GM21619 (cell line): ENCODE measurements at regions not wholly inside any gene's neighbourhood (a gene's known extent, or its start where the extent isn't known, plus 50 kb on each side); places are given as distances from the start of the nearest gene placed in this dataset.

ENCODE experiments used
- ATAC-seq: cut with Tn5 transposase; IDR thresholded peaks from one replicate; pipeline ENCODE4 v1.9.1; 2021; ENCODE audit not compliant: unreplicated experiment

DNA sequence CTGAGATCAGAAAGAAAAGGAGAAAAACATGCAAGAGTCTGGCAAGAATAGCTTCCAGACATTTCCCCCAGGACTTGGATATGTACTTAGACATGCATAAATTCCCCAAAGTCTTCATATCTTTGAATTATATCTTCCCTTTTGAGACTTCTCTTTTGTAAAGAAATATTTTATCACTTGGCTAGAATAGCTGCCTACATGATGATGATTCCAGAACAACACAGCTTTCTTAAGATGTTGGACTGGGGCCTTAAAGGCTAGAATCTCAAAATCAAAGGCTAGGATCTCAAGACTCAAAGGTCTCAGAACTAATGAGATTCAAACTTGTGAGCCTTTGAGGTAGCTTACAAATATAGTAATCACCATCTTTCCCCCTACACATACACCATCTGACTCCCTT, 842.3 kb downstream of the BCL11A start:
- ATAC-seq, result no peak

DNA sequence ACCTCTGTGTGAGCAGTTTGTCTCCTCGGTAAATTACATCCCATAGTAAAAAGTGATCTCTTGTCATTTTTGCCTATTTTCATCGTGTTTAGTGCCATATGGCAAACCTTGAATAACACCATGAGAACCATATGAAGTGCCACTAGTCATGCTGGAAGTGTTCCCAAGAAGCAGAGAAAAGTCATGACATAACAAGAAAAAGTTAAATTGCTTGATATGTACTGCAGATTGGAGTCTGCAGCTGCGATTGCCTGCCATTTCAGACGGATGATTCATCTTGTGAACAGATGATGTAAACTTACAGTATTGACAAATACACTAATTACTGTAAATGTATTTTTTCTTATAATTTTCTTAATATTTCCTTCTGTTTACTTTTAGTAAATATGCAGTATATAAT, 846.7 kb downstream of the BCL11A start:
- no peak for ATAC-seq

DNA sequence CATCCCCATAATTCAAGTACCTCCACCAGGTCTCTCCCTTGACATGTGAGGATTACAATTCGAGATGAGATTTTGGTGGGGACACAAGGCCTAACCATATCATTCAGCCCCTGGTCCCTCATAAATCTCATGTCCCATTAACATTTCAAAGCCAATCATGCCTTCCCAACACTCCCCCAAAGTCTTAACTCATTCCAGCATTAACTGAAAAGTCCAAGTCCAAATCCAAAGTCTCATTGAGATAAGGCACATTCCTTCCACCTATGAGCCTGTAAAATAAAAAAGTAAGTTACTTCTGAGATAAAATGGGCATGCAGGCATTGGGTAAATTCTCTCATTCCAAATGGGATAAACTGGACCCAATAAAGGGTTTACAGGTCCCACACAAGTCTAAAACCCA, 849.7 kb downstream of the BCL11A start:
- no peak for ATAC-seq

DNA sequence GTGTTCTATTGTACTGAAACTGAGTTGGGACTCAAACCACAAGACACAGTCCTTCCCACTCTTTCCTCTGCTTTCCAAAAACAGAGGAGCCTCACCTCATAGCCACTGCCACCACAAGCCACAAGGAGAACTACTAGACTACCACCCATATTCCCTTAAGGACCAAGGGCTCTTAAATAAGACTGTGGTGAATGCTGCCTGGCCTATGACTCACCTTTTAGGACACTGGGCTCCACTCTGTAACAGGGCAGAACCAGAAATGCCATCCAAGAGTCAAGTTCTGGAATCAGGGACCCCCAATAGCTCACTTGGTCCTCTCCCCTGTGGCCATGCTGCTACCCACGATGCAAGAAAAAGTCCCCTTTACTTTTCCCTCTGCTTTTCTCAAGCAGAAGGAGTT, 851.4 kb downstream of the BCL11A start:
- no peak for ATAC-seq

DNA sequence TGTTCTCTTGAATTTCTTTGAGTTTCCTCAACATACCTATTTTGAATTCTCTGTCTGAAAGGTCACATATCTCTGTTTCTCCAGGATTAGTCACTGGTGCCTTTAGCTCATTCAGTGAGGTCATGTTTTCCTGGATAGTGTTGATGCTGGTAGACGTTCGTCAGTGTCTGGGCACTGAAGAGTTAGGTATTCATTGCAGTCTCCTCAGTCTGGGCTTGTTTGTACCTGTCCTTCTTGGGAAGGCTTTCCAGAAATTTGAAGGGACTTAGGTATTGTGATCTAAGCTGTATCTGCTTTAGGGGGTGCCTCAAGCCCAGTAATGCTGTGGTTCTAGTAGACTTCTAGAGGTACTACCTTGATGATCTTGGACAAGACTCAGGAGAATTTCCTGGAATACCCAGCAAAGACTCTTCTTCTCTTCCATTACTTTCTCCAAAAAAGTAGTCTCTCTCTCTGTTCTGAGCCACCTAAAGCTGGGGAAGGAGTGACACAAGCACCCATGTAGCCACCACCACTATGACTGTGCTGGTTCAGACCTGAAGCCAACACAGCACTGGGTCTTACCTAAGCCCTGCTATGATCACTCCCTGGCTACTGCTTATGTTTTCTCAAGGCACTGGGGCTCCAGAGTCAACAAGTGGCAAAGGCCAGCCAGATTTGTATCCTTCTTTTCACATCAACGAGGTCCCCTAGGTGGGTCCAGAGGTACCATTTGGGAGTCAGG, 852.0 kb downstream of the BCL11A start:
- no peak for ATAC-seq

DNA sequence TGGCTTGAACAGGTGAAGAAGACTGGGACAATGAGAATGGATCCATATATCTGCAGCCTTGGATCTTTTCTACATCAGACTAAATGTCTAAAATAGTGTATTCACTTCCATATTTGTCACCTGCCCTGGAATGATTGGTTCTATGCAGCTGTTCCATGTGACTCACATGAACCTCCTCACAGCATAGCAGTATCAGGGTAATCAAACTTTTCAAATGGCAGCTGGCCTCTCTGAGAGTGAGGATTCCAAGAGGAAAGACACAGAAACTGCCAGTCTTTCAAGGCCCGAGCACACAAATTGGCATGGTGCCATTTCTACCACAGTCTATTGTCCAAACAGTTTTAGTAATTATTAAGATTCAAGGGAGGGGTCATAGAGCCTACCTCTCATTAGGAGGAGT, 859.3 kb downstream of the BCL11A start:
- no peak for ATAC-seq

DNA sequence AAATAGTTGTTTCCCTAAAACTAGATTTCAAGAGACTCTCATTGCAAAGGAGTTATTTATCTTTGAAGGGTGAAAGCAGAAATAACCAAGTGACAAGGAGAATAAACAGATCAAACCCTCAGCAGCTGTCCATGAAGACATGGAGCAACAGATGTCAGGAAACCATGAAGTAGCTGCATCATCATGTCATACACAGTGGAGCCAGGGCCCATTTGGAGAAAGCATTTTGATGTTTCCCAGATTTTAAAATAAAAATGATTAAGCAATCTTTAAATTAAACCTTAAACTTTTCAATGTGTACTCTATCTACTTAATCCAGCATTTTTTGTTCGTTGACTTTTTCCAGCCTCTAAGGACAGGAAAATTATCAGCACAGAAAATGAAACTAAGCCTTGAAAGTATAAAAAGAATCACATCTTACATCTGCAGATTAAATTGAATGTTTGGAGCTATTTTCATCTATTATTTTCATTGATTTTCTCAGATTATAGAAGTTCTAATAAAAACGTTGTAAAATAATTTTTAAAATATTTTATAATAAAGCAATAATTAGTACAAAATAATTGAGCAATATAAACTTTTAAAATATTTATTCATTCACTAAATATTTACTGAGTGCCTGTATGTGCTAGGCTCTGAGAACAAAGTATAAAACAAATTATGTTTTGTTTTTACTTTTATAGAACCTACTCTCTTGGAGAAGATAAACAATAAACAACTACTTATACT, 860.1 kb downstream of the BCL11A start:
- ATAC-seq, result no peak

DNA sequence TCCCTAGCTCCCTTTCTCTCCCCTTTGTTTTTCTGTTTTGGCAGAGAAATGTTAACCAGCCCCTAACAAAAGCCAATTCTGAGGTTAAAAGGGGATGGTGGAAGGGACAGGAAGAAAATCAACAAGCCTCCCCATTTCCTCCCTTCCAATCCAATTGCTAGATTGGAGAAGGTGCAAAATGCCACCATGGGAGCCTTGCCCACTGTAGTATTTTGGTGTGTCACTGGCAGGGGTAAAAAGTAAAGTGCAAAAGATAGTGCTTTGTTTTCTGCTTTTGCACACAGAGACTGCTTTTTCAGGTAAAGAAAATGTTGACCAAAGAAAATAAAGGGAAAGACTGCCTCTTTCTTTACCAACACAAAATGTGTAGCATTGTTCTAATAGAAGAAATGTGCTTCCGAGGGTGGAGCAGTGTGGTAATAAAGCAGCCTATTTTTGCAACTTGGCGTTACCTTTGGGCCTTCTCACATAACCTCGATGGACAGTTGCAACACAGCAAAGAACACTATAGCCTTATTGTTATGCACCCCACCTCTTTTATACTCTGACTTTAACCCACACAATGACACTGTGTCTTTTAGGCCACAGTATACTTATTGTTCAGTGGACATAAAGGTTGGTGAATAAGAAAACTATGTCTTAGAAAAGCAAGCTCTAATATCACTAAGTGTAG, 861.8 kb downstream of the BCL11A start:
- ATAC-seq, result no peak

DNA sequence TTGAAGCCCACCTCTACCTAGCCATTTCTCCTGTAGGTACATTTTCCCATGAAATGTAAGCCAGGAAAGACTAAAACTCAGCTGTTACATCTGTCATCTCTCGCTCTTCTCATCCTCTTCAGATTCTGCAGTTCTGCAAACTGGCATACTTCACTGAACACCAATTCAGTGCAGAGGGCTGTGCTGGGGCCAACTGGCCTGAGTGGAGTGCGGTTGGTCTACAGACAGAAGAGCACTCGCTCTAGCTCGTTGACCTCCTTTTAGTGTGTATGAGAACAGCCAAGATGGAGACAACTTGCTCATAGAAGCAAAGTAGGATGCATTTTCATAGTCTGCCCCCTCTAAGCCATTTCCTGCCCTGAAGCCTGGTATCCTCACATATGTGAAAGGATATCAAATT, 862.6 kb downstream of the BCL11A start:
- no peak for ATAC-seq

DNA sequence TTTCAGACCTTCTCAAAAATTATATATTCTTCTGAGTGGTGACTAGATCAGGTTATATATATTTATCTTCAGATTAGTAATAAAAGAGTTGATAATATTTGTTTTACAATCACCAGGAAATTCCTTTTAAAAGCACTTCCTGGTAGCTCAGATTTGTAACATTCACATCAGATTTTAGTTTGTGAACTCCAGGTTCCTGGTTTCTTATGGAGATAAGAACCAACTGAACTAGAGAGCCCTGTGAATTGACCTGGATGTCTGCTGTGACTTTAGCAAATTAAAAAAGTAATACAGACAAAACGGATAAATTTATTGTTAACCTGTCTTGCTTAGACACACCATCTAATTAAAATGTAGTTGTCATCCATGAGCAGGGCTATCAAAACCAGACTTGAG, 868.7 kb downstream of the BCL11A start:
- no peak for ATAC-seq

DNA sequence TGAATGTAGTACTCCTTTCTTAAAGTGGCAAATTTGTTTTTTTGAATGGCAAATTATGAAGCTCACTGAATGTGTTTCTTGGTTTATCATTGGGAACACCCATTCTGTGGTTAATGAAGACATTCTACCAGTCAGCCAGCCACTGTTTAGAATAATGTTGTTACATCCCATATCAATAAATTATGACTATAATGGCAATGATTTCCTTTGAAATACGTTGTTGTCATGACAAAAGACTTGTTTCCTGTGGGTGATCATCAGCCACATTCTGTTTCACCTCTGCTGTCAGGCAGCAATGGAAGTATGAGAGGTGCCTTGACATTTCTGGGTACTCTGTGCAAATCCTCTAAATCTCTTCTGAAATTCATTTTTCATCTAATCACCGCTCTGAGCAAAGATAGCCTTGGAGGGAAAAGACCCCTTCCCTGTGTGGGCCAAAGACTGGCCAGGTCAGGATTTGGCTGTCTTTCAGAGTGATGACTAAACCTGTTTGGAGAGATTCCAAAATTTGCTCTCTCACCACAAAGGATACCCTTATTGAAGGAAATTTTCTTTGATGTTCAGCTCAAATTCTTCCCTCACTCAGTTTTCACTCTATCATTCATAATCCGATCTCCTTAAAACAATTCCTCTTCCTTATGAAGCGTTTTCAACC, 869.2 kb downstream of the BCL11A start:
- ATAC-seq, result no peak

DNA sequence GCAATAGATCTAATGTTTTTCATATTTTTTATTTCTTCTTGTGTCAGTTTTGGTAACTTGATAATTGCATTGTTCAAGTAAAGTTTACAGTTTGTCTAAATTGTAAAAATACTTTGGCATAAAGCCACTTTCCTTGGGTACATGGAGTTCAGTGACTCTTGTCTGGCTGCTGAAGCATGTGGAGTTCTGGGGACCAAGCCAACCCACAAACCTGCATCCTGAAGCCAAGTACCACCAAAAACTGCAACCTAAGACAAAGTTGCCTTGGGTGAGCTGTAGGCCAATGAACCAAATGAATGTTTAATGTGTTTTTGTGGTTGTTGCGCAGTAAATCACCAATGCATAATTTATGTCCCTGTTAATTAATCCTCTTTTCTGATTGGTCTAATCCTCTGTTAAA, 872.6 kb downstream of the BCL11A start:
- ATAC-seq, result no peak

DNA sequence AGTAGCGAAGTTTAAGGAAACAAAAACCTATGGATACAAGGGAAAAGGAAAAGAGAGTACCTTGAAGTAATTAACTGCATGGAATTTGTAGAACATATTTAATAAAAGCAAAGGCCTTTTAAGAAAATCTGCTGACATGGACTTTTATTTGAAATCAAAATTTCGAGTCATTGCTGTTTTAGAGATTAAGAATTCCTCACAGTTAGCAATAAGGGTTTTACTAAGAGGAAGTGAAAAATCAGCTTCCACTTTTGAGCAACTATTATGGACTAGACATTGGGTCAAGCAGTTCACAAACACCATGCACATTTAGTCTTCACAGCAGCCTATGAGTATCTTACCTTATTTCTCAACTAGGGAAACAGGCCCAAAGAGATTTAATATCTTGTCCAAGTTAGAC, 876.3 kb downstream of the BCL11A start:
- ATAC-seq, result no peak

DNA sequence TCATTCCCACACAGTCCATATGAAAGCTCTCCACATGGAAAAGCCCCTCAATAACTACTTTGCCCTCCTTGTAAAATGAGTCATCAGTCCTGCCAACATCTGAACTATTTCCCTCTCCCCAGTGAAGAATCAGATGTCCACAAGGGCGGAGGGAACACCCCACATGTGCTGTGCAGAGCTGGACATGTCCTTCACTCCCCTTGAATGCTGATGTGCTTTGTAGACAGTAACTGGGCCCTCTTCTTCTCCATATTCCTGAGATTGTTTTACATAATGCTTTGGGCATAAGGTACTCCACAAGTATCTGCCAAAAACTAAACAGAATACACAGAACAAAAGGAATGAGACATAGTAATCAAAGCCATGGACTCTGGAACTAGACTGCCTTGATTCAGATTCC, 879.4 kb downstream of the BCL11A start:
- no peak for ATAC-seq

DNA sequence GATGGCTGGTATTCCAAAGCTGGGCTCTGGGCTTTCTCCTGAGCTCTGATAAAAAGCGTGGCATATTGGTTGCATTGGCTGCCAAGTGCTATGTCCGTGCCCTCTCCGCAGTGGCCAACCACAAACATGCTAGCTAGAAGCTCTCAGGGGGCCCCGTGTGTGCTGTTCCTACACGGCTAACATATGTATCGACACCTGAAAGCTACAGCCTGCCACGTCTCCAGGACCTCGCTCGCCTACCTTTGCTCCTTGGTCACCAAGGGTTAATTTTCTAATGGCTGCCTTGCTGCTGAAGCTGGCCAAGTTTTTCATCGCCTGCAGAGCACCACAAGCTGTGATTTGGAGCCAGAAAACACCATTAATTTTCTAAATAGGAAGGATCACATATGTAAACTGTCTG, 888.4 kb downstream of the BCL11A start:
- no peak for ATAC-seq

DNA sequence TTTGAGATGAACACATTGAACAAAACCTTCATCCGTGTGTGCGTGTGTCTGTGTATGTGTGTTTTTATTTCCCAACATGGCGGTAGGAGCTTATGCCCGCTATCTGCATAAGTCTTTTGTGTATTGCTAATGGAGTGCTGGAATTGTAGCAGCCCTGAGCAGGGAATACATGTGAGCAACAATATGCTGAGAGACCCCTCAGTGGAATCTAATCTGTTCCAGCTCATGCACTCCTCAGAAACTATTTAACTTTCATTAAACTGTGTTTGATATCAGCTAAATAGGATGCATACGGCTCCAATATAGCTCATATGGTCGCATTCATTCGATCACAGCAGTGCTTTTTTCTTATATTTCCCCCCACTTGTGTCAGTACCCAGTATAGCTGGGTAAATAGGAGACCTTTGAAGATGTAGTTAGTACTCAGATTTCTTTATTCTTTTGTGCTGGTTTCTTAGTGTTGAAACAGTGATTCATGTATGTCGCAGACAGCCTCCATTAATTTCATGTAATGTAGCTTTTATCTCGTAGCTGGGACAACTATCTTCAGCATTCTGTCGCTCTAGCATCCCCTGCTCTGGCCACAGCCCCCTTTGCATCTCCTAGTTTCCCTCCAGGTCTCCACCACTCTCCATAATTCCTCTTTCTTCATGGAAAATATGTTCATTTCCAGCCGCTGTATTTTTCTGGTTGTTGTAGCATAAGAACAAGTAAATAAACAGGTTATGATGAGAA, 891.2 kb downstream of the BCL11A start:
- ATAC-seq, result no peak

DNA sequence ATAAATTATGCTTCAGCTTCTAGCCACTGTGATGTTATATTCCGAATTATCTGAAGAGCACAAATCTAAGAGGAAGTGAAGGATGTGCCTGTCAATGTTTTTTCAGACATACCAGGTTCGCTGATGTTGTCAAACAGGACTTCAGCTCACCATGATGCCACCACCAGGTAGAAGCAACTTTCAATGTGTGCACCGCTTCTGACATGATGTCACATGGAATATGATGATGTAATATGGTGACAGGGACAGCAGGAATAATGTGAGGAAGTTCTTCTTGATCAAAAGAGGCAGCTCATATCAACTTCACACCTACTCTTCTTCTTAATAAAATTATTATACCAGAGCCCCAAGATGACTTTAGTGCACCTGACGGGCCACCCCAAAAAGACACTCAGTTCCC, 893.2 kb downstream of the BCL11A start:
- ATAC-seq, result no peak

DNA sequence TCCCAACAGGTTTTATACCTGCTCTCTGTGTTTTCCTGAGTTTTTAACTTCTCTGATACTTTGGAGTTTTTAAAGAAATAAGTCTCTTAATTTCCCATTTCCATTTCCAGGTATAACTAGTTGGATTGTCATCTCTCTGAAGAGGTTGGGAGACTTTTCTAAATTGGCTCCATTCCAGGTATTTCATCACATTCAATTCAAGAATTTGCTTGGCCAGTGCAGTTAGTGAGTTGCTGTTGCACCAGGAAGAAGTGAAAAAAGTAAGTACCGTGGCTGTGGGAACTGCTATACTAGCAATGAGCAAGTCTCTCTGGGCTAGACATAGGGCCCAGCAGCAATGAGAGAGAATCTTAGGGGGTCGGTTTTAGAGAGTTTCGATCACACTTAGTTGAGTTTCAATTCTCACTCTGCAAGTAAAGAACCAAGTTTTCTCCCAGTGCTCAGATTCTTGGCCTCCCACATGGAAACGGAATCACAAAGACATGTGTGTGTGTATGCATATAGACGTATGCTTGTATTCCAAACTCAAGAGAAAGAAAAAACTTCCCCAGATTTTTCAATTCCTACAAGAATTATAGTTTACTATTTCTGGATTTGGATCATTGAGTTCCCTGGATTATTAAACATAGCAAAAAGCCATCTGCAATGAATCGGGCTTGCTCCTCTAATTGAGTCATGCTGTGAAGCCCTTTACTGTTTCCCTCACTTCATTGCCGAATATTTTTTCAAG, 894.4 kb downstream of the BCL11A start:
- no peak for ATAC-seq

DNA sequence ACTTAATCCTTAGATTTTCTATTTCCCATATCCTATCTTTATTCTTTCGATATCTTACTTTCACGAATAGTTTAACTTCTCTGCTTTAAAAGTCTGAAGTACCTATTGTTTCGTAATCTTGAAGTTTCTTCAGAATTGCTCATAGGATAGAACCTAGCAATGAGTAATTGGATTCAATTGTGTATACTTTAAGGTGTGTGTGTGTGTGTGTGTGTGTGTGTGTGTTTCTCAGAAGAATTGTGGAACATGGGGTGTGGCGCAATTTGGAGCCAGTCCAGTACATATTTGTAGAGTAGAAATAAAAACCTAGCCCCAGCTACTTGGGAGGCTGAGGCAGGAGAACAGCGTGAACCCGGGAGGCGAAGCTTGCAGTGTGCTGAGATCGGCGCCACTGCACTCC, 897.6 kb downstream of the BCL11A start:
- ATAC-seq, result no peak

DNA sequence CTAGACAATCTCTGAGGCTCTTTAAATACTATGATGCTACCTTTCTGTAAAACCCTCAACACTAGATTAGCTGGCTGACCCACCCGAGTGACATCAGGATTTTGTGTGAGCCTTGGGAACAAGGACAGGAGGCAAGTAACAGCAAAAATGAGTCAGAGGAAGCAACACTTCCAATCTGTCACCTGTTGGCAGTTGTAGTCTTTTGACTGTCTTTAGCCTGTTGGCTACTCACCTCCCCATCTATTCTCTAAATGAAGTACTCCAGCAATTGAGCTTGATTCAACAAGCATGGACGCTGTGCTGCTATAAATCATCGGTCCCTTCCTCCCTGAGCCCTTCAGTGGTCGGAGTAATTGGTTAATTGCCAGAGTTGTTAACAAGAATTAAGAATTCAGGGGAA, 898.7 kb downstream of the BCL11A start:
- no peak for ATAC-seq
